GM12878 (cell line): ENCODE measurements at regions not wholly inside any gene's neighbourhood (a gene's known extent, or its start where the extent isn't known, plus 50 kb on each side); places are given as distances from the start of the nearest gene placed in this dataset.

Experiments
- CTCF ChIP-seq, 3 experiments: IDR thresholded peaks in 2 of 3; conservative IDR thresholded peaks in 1 of 3; 2 replicates each; pipeline ENCODE4 v1.5.1; 2011; ENCODE audit warnings: low read depth in 3 of 3, low read length in 3 of 3, mild to moderate bottlenecking in 3 of 3, control low read depth in 2 of 3, moderate library complexity in 2 of 3, inconsistent platforms in 1 of 3, mixed read lengths in 1 of 3; ENCODE audit not compliant: control insufficient read depth in 2 of 3, insufficient read depth in 1 of 3; ENCODE audit errors: extremely low read depth in 1 of 3
- EZH2 ChIP-seq: IDR thresholded peaks from 2 replicates; pipeline ENCODE4 v1.6.1; 2012; ENCODE audit warnings: low read depth, mild to moderate bottlenecking, control low read depth, inconsistent platforms, low read length, borderline replicate concordance; ENCODE audit not compliant: control insufficient read depth
- FOS ChIP-seq: IDR thresholded peaks from 3 replicates; pipeline ENCODE4 v1.6.1; 2011; ENCODE audit warnings: borderline replicate concordance; ENCODE audit not compliant: insufficient read length; ENCODE audit errors: extremely low read depth
- HSF1 ChIP-seq: fragments of 150-350 bp; IDR thresholded peaks from 2 replicates; pipeline ENCODE4 v1.6.1; 2014; ENCODE audit warnings: mild to moderate bottlenecking, low read depth, low read length
- MLLT1 ChIP-seq: fragments of 450-650 bp; IDR thresholded peaks from 2 replicates; pipeline ENCODE4 v1.6.1; 2016; ENCODE audit warnings: mild to moderate bottlenecking
- NFIC ChIP-seq: IDR thresholded peaks from 2 replicates; pipeline ENCODE4 v1.6.1; 2012; ENCODE audit warnings: low read depth, mild to moderate bottlenecking, inconsistent platforms, low read length, moderate library complexity
- ZBTB4 ChIP-seq: fragments of 450-650 bp; formaldehyde crosslinking; IDR thresholded peaks from 2 replicates; pipeline ENCODE4 v1.4.0; 2022; ENCODE audit warnings: mild to moderate bottlenecking, moderate library complexity
- ZNF207 ChIP-seq: fragments of 450-650 bp; IDR thresholded peaks from 2 replicates; pipeline ENCODE4 v1.6.1; 2014; ENCODE audit warnings: antibody characterized with exemption, mild to moderate bottlenecking, borderline replicate concordance

GRCh38 chr4:128751354-128751753 lies 58.1 kb upstream of the JADE1 start:
- no peak for TF ChIP-seq ZNF207
- TF ChIP-seq FOS = no peak
- no peak for TF ChIP-seq EZH2
- TF ChIP-seq CTCF (IDR thresholded peaks at IDR 0.05 in 2 of 3, conservative IDR thresholded peaks at IDR 0.05 in 1 of 3; ENCODE audit: control insufficient read depth in 2 of 3, extremely low read depth in 1 of 3, insufficient read depth in 1 of 3, low read depth in 3 of 3, low read length in 3 of 3) = no peak
- no peak for TF ChIP-seq MLLT1
- no peak for TF ChIP-seq HSF1
- no peak for TF ChIP-seq ZBTB4 (CRISPR knock-in tag)
- TF ChIP-seq NFIC = no peak
